T-helper 17 cell (primary cell): ENCODE measurements at regions not wholly inside any gene's neighbourhood (a gene's known extent, or its start where the extent isn't known, plus 50 kb on each side); places are given as distances from the start of the nearest gene placed in this dataset.

ENCODE experiments used
- ATAC-seq: fragments of 150-1000 bp; cut with Tn5 transposase; 2 replicates; pipeline ENCODE4 v1.10.0; 2021; ENCODE audit warnings: mild to moderate bottlenecking, moderate library complexity
- DNase-seq, 3 donors: peaks; one replicate each; pipeline versions ENCODE4 v3.0.0 to v3.0.0-alpha.2; 2020 to 2021
- H3K9me3 ChIP-seq: one replicate; pipeline ENCODE4 v1.7.0; 2013; ENCODE audit warnings: low read length, mild to moderate bottlenecking; ENCODE audit not compliant: control insufficient read depth, poor library complexity, severe bottlenecking
- H3K27ac Mint-ChIP-seq: one replicate; pipeline ENCODE4 v1.8.0; 2022; ENCODE audit warnings: mild to moderate bottlenecking, moderate library complexity, mixed read lengths
- H3K27me3 Mint-ChIP-seq: one replicate; pipeline ENCODE4 v1.8.0; 2022; ENCODE audit warnings: mixed read lengths
- H3K36me3 Mint-ChIP-seq: one replicate; pipeline ENCODE4 v1.8.0; 2022; ENCODE audit warnings: low read depth, mixed read lengths
- H3K4me1 Mint-ChIP-seq: one replicate; pipeline ENCODE4 v1.8.0; 2022; ENCODE audit warnings: mild to moderate bottlenecking, mixed read lengths
- H3K4me3 Mint-ChIP-seq: one replicate; pipeline ENCODE4 v1.8.0; 2022; ENCODE audit warnings: mild to moderate bottlenecking, moderate library complexity, mixed read lengths

DNA sequence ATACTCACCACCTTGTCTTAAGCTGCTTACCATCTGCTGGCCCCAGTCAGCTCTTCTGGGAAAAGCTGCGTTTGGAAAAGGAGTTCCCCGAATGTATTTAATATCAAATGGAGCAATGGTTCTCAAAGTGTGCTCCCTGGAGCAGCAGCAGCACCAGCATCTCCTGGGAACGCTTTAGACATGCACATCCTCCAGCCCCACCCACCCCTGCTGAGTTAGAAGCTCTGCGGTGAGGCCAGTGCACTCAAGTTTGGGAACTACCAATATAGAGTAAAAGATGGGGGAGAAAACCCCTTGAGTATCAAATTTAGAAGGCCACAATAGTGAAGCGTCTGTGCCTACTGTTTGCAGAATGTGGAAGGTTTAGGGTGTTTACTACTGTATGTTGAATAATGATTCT lies 124.0 kb upstream of the TOPAZ1 start:
- Mint-ChIP-seq H3K27me3 (peaks cover 51% of the 10 kb centered on the region), H3K4me1 (no peaks in the 10 kb centered on the region), H3K36me3 (peaks cover 3% of the 10 kb centered on the region), H3K4me3 (no peak overlapping the region), H3K27ac (no peak overlapping the region)
- DNase-seq (no peak), ATAC-seq (no peak)
- no peaks in the 10 kb centered on the region for H3K9me3 ChIP-seq

DNA sequence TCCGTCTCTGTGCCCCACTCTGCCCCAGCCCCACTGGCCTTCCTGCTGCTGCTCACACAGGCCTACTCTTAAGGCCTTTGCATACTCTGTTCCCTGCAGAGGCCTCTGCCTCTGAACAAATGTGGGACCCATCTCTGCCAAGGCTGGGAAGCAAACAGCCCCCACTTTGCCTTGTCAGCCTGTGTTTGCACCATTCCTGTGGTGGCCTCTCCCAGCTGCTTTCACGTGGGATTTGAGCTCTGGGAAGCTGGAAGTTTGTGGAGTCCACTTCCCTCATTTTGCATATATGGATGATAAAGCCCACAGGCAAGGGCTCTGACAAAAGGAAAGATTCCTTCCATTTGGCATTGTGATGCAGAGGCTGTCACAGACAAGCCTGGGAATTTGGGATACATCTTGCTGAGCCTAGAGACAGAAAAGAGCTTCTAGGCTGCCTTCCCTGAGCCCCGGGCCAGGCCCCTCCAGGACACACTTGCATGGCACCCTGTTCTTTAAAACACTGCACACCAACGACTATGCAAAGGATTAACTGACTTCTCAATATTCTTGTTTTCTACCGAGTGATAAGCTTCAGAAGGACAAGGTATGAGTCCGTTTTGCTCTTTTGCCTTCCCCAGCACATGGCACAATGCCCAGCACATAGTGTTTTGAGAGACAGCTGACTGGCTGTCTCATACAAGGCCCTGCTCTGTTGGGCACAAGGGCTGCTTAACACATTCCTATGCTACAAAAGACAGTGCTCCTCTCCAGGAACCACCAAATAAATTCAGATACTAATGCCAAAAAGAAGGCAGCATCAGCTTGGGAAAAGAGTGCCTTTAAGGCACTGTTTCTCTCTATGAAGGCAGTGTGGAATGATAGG lies 120.7 kb upstream of the TOPAZ1 start:
- Mint-ChIP-seq H3K4me1 (no peaks in the 10 kb centered on the region), H3K4me3 (no peak overlapping the region), H3K27ac (no peak overlapping the region), H3K27me3 (peaks cover 50% of the 10 kb centered on the region), H3K36me3 (peaks cover 3% of the 10 kb centered on the region)
- ATAC-seq (no peak), DNase-seq (no peak)
- no peaks in the 10 kb centered on the region for H3K9me3 ChIP-seq

DNA sequence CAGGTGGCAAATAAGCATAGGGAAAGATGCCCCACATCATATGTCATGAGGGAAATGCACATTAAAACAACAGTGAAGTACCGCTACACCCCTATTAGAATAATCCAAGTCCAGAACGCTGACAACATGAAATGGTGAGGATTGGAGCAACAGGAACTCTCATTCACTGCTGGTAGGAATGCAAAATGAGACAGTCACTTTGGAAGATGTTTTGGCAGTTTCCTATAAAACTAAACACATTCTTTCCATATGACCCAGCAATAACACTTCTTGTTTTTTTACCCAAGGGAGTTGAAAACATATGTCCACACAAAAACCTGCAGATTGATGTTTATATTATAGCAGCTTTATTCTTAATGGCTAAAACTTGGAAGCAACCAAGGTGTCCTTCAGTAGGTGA lies 116.4 kb upstream of the TOPAZ1 start:
- no peaks in the 10 kb centered on the region for H3K36me3 Mint-ChIP-seq
- no peak overlapping the region for H3K4me3 Mint-ChIP-seq
- DNase-seq (no peak), ATAC-seq (no peak)
- no peak overlapping the region for H3K27ac Mint-ChIP-seq
- peaks cover 4% of the 10 kb centered on the region for H3K4me1 Mint-ChIP-seq
- no peaks in the 10 kb centered on the region for H3K9me3 ChIP-seq
- peaks cover 33% of the 10 kb centered on the region for H3K27me3 Mint-ChIP-seq

DNA sequence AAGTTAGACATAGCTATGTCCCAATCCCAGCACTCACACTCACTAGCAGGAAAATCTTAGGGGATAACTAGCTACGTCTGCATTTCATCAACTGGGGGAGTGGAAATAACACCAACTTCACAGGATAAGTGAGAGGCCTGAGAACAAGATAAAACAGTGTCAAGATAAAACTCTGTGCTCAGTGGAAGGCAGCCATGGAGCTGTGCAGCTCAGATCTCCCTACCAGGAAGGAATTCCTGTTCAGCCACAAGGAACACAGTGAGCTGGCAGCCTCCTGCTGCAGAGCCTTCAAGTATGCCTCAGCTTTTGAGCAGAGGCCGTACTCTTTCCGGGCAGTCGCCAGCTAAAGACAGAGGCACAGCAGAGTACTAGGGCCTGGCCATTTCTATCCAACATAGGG lies 115.8 kb upstream of the TOPAZ1 start:
- H3K9me3 ChIP-seq, result no peaks in the 10 kb centered on the region
- H3K4me3 Mint-ChIP-seq, result no peak overlapping the region
- no peaks in the 10 kb centered on the region for H3K36me3 Mint-ChIP-seq
- peaks cover 34% of the 10 kb centered on the region for H3K27me3 Mint-ChIP-seq
- no peak overlapping the region for H3K27ac Mint-ChIP-seq
- no peak for DNase-seq
- H3K4me1 Mint-ChIP-seq, result peaks cover 4% of the 10 kb centered on the region
- no peak for ATAC-seq

DNA sequence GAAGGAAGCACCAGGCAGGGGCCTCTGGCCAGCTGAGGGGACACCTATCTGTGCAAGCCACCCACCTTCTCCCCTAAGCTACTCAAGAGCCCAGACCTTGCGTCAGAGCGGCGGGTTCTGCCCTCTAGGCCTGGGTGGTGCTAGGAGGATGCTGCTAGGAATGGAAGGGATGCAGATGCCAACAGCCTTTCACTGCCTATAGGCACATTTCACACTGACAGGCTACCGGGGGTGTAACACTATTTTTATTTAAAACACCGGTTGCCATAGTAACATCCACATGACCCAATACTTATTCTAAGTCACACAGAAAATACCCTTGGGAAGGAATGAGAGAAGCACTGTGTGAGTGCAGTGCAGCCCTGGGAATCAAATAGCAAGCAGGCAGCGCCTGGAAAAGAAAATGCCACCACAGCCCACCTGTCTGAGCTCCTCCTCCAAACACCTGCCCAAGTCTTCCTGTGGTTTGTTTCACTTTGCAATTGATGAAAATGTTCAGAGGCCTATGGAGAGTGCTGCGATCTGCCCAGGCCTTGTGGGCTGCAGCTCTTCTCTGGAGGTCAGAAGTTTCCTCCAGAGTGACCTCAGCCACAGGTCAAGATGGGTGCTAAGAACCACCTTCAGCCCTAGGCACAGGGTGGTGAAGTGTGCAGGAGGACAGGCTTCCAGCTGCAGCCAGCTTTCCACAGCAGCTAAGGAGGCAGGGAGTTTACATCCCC lies 113.5 kb upstream of the TOPAZ1 start:
- Mint-ChIP-seq H3K4me3 (no peak overlapping the region), H3K36me3 (no peaks in the 10 kb centered on the region), H3K27ac (peak overlapping the region; percentile 34), H3K4me1 (peaks cover 4% of the 10 kb centered on the region), H3K27me3 (peaks cover 34% of the 10 kb centered on the region)
- no peak for DNase-seq
- ATAC-seq, result no peak
- no peaks in the 10 kb centered on the region for H3K9me3 ChIP-seq

DNA sequence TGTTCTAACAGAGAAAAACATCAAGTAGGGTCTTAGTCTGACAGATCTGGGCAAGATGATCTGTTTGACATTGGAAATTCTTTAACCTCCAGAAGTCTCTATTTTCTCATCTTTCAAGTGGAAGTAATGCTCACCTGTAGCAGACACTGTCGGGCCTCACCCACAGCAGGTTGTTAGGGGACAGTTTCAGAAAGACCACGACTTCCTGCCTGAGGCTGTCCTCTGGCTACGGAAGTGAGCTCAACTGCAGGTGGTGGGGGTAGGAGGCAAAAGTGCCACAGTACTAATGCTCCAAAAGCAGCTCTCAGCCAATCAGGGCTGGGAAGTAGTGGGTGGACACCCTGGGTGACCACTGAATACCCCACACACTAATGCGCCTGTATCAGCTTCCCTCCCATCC lies 111.4 kb upstream of the TOPAZ1 start:
- no peaks in the 10 kb centered on the region for H3K9me3 ChIP-seq
- no peaks in the 10 kb centered on the region for H3K36me3 Mint-ChIP-seq
- H3K27me3 Mint-ChIP-seq, result peaks cover 24% of the 10 kb centered on the region
- ATAC-seq (no peak), DNase-seq (no peak)
- H3K4me1 Mint-ChIP-seq, result peaks cover 4% of the 10 kb centered on the region
- H3K4me3 Mint-ChIP-seq, result no peak overlapping the region
- H3K27ac Mint-ChIP-seq, result no peak overlapping the region

DNA sequence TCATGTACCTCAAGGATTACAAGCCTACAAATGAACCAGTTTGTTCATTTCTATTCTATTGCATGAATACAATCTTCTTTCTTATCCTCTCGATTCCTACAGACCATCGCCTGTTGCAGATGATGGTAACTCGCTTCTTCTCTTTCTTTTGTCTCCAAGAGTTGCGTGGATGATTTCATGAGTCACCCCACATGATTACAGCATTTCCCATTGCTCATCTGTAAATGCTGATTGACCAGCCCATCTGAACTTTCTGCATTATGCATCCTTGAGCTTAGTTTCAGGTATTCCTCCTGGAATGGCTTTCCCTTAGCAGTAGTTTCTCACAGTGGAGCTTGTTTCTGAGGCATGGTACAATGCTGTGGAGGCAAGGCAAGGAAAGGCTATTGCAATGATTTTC lies 109.6 kb upstream of the TOPAZ1 start:
- H3K4me3 Mint-ChIP-seq, result no peak overlapping the region
- H3K36me3 Mint-ChIP-seq, result no peaks in the 10 kb centered on the region
- no peaks in the 10 kb centered on the region for H3K9me3 ChIP-seq
- peaks cover 4% of the 10 kb centered on the region for H3K4me1 Mint-ChIP-seq
- DNase-seq, result no peak
- no peak overlapping the region for H3K27ac Mint-ChIP-seq
- ATAC-seq, result no peak
- peaks cover 27% of the 10 kb centered on the region for H3K27me3 Mint-ChIP-seq

DNA sequence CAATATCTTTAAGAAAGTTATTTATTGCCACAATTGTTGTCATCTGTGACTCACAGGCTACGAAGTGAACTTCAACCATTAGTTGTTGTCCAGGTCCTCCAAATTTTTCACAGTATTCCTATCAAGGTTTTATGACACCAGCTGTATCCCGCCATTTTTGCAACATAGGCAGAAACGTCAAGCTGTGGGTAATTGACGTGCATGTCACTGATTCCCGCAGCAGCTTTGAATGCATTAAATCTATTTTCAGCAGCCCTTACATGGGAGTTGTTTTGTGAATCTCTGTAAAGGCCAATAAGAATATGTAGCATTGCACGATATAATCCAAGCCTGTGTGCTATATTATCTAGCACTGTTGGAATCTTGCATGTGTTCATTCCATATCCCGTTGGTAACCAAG lies 109.1 kb upstream of the TOPAZ1 start:
- DNase-seq (no peak), ATAC-seq (no peak)
- Mint-ChIP-seq H3K36me3 (no peaks in the 10 kb centered on the region), H3K4me3 (no peak overlapping the region), H3K27ac (no peak overlapping the region), H3K27me3 (peaks cover 27% of the 10 kb centered on the region), H3K4me1 (peaks cover 4% of the 10 kb centered on the region)
- no peaks in the 10 kb centered on the region for H3K9me3 ChIP-seq

DNA sequence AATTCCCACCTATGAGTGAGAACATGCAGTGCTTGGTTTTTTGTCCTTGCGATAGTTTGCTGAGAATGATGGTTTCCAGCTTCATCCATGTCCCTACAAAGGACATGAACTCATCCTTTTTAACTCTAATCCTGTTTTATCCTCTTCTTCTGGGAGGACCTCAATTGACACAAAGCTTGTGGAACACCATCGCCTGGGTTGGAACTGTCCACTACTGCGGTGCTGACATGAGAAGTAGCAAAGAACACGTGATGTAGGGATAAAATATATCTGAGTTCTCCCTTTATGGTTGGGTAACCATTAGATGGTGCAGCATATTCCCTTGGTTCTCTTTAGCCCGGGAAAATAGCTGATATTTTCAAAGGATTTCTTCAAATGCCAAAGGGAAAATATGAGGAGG lies 105.3 kb upstream of the TOPAZ1 start:
- H3K4me1 Mint-ChIP-seq, result no peaks in the 10 kb centered on the region
- no peak overlapping the region for H3K27ac Mint-ChIP-seq
- DNase-seq, result no peak

DNA sequence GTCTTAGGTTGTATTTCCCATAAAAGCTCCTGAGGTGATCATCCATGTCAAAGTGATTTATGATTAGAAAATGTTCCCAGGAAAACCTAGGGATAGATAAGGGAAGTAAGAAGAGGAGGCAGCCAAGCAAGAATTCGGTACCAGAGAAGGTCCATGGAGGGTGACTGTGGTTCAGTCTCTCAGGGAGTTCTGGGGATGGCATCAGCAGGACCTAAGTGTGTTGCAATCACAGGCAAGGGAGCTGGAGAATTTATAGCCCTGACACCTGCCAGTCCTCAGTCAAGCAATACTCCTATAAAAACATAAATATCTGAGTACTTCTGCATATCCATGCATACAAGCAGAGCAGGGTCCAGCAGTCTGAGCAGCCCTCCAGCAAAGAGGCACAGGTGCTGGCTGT lies 95.6 kb upstream of the TOPAZ1 start:
- H3K27ac Mint-ChIP-seq, result no peak overlapping the region
- H3K27me3 Mint-ChIP-seq, result peaks cover 33% of the 10 kb centered on the region
- H3K36me3 Mint-ChIP-seq, result no peaks in the 10 kb centered on the region
- DNase-seq (no peak), ATAC-seq (no peak)
- no peaks in the 10 kb centered on the region for H3K4me1 Mint-ChIP-seq
- H3K4me3 Mint-ChIP-seq, result no peak overlapping the region
- no peaks in the 10 kb centered on the region for H3K9me3 ChIP-seq

More for the DNA sequence above, 105.3 kb upstream of the TOPAZ1 start:
- Mint-ChIP-seq H3K36me3 (no peaks in the 10 kb centered on the region), H3K4me3 (no peak overlapping the region), H3K27me3 (peaks cover 30% of the 10 kb centered on the region)
- no peaks in the 10 kb centered on the region for H3K9me3 ChIP-seq
- no peak for ATAC-seq

DNA sequence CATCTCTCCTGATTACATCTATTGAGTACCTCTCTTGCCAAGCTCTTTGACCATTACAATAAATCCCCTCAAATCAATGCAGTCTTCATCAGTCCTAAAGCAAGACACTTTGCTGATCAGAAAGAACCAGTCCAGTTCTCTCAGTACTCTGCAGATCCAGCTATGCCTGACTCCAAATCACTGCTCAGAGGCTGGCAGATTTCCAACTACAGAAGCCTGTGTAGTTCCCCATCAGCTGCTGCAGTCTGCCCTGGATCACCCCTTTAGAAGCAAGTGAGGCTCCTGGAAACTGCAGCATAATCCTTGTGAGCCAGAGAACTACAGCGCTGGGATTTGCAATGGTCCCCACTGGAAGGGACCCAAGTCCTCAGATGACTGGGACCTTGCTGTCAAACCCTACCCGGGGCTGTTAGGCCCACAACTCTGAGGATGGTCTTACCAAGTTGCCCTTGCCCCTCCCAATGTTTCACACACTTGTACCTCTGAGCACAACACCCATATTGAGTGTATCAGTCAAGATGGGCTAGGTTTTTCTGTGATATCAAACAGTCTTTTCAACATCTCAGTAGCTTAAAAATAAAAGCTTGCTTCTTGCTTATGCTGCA lies 81.9 kb upstream of the TOPAZ1 start:
- H3K36me3 Mint-ChIP-seq, result peaks cover 2% of the 10 kb centered on the region
- no peaks in the 10 kb centered on the region for H3K4me1 Mint-ChIP-seq
- DNase-seq, result no peak
- no peak for ATAC-seq
- H3K9me3 ChIP-seq, result no peaks in the 10 kb centered on the region
- peaks cover 55% of the 10 kb centered on the region for H3K27me3 Mint-ChIP-seq
- no peak overlapping the region for H3K4me3 Mint-ChIP-seq
- no peak overlapping the region for H3K27ac Mint-ChIP-seq

DNA sequence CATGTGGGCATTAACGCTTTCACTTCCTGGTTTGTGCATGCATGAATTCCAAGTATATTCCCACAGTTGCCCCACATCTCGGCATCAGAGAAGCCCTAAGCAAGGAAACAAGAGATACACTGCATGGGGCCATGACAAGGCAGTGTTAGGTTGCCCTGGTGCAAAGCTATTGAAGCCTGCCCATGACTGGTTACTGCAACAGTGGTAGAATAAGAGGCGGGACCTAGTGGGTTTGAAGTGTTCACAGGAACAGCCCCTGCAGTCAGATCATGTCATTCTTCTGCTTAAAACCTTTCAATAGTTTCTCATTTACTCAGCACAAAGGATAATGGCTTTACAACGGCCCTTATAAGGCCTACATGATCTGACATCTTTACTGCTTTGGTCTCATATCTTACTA lies 80.9 kb upstream of the TOPAZ1 start:
- H3K4me1 Mint-ChIP-seq, result no peaks in the 10 kb centered on the region
- DNase-seq (no peak), ATAC-seq (no peak)
- peaks cover 2% of the 10 kb centered on the region for H3K36me3 Mint-ChIP-seq
- H3K27ac Mint-ChIP-seq, result no peak overlapping the region
- H3K4me3 Mint-ChIP-seq, result no peak overlapping the region
- peaks cover 55% of the 10 kb centered on the region for H3K27me3 Mint-ChIP-seq
- H3K9me3 ChIP-seq, result no peaks in the 10 kb centered on the region

DNA sequence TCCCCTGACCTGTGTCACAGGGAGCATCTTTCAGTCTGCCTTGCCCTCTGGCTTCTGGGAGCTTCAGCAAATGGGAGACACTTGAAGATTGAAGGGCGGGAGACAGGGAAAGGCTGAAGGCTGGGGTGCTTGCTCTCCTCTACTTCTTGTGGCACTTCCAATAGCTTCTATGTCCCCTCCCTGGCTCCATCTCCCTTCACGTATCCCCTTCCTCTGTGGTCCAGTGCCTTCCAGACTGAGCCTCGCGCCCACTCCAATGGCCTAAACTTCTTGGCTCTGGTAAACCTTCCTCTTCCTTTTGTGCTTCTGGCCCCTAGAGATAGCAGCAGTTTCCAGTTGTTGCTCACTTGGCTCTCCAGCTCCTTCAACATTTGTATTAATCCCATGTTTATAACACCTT lies 69.8 kb upstream of the TOPAZ1 start:
- ATAC-seq (no peak), DNase-seq (no peak)
- Mint-ChIP-seq H3K27me3 (peaks cover 42% of the 10 kb centered on the region), H3K27ac (no peak overlapping the region), H3K4me1 (no peaks in the 10 kb centered on the region), H3K4me3 (no peak overlapping the region), H3K36me3 (no peaks in the 10 kb centered on the region)
- H3K9me3 ChIP-seq, result no peaks in the 10 kb centered on the region
